ENCODE measurements at regions not wholly inside any gene's neighbourhood (a gene's known extent, or its start where the extent isn't known, plus 50 kb on each side); places are given as distances from the start of the nearest gene placed in this dataset.
"Not testable (repeated sequence)": the region's sequence is repeated elsewhere in the genome, so short reads cannot be mapped to it uniquely, and the experiment has no call there.

GRCh38 chrX:155819966-155820491, 61.1 kb upstream of the VAMP7 start:
- H3K36me3 ChIP-seq (ENCODE audit: control insufficient read depth in 2 of 3, insufficient read depth in 3 of 3, low read length in 3 of 3): no peaks in the 10 kb centered on the region
- DNase-seq: peak in 7 of 9 donors; percentile 12 to 50 (median 39)
- Mint-ChIP-seq H3K9me3 (peaks cover 0 to 19% (median 5%) of the 10 kb centered on the region in 11 donors), H3K4me1 (peaks cover 0 to 3% (median 0%) of the 10 kb centered on the region in 7 donors), H3K36me3 (no peaks in the 10 kb centered on the region), H3K27ac (no peak overlapping the region), H3K27me3 (peaks cover 8 to 32% (median 12%) of the 10 kb centered on the region in 5 donors), H3K4me3 (no peak overlapping the region)
- H3K4me3 ChIP-seq (ENCODE audit: low read length): no peak overlapping the region
- peak; percentile 64 for ATAC-seq
- ChIA-PET CTCF (no interaction called here), POLR2A (no interaction called here)
- H3K9me3 ChIP-seq (ENCODE audit: control insufficient read depth in 2 of 3, low read length in 3 of 3): no peaks in the 10 kb centered on the region
- no peaks in the 10 kb centered on the region for H3K27me3 ChIP-seq (ENCODE audit: control insufficient read depth in 2 of 2, insufficient read depth in 2 of 2, low read length in 2 of 2)
- intact Hi-C loops (cut with micrococcal nuclease): loop anchor here (1.0 to 2.0 kb wide), 6 partner anchors 726 to 902 kb away; no protein-coding TSS in a partner anchor
- no peak overlapping the region for H3K27ac ChIP-seq (ENCODE audit: low read depth, low read length)
- H3K4me1 ChIP-seq (ENCODE audit: control insufficient read depth in 2 of 2, insufficient read depth in 2 of 2, low read length in 2 of 2): no peaks in the 10 kb centered on the region

GRCh38 chrX:155819525-155819924, 61.6 kb upstream of the VAMP7 start:
- H3K4me3 Mint-ChIP-seq: no peak overlapping the region
- no peak overlapping the region for H3K27ac Mint-ChIP-seq
- no peak overlapping the region for H3K27ac ChIP-seq (ENCODE audit: low read depth, low read length)
- no peaks in the 10 kb centered on the region for H3K27me3 ChIP-seq (ENCODE audit: control insufficient read depth in 2 of 2, insufficient read depth in 2 of 2, low read length in 2 of 2)
- H3K4me1 Mint-ChIP-seq: peaks cover 0 to 3% (median 0%) of the 10 kb centered on the region in 7 donors
- ChIA-PET POLR2A (no interaction called here), CTCF (no interaction called here)
- H3K27me3 Mint-ChIP-seq: peaks cover 8 to 32% (median 12%) of the 10 kb centered on the region in 5 donors
- peaks cover 0 to 15% (median under 1%) of the 10 kb centered on the region in 11 donors for H3K9me3 Mint-ChIP-seq
- no peaks in the 10 kb centered on the region for H3K36me3 ChIP-seq (ENCODE audit: control insufficient read depth in 2 of 3, insufficient read depth in 3 of 3, low read length in 3 of 3)
- H3K4me3 ChIP-seq (ENCODE audit: low read length): no peak overlapping the region
- intact Hi-C loops (cut with micrococcal nuclease): no loop called here
- no peaks in the 10 kb centered on the region for H3K4me1 ChIP-seq (ENCODE audit: control insufficient read depth in 2 of 2, insufficient read depth in 2 of 2, low read length in 2 of 2)
- no peak for DNase-seq
- H3K9me3 ChIP-seq (ENCODE audit: control insufficient read depth in 2 of 3, low read length in 3 of 3): no peaks in the 10 kb centered on the region
- no peaks in the 10 kb centered on the region for H3K36me3 Mint-ChIP-seq
- no peak for ATAC-seq

- H3K4me3 Mint-ChIP-seq; H3K9me3 ChIP-seq (ENCODE audit: control insufficient read depth in 2 of 3, low read length in 3 of 3); intact Hi-C loops (cut with micrococcal nuclease); POLR2A ChIA-PET; H3K36me3 Mint-ChIP-seq; H3K27me3 Mint-ChIP-seq; H3K4me1 ChIP-seq (ENCODE audit: control insufficient read depth in 2 of 2, insufficient read depth in 2 of 2, low read length in 2 of 2); H3K27ac ChIP-seq (ENCODE audit: low read depth, low read length); H3K4me1 Mint-ChIP-seq; H3K27me3 ChIP-seq (ENCODE audit: control insufficient read depth in 2 of 2, insufficient read depth in 2 of 2, low read length in 2 of 2); DNase-seq; H3K4me3 ChIP-seq (ENCODE audit: low read length); H3K36me3 ChIP-seq (ENCODE audit: control insufficient read depth in 2 of 3, insufficient read depth in 3 of 3, low read length in 3 of 3); CTCF ChIA-PET; ATAC-seq: not testable (repeated sequence)
- Mint-ChIP-seq H3K27ac (peak overlapping the region in 1 of 9 donors; percentile 5), H3K9me3 (peaks cover 0 to 20% (median 8%) of the 10 kb centered on the region in 11 donors)
Observed at GRCh38 chrX:155814391-155814790, 66.8 kb upstream of the VAMP7 start.

- ATAC-seq: no peak
- Histone ChIP-seq H3K4me1 (ENCODE audit: control insufficient read depth in 2 of 2, insufficient read depth in 2 of 2, low read length in 2 of 2) (no peaks in the 10 kb centered on the region), H3K27ac (ENCODE audit: low read depth, low read length) (no peak overlapping the region), H3K9me3 (ENCODE audit: control insufficient read depth in 2 of 3, low read length in 3 of 3) (no peaks in the 10 kb centered on the region), H3K36me3 (ENCODE audit: control insufficient read depth in 2 of 3, insufficient read depth in 3 of 3, low read length in 3 of 3) (no peaks in the 10 kb centered on the region), H3K4me3 (ENCODE audit: low read length) (no peak overlapping the region), H3K27me3 (ENCODE audit: control insufficient read depth in 2 of 2, insufficient read depth in 2 of 2, low read length in 2 of 2) (no peaks in the 10 kb centered on the region)
- CTCF ChIA-PET: no interaction called here
- H3K4me3 Mint-ChIP-seq: no peak overlapping the region
- DNase-seq: no peak
- no peaks in the 10 kb centered on the region for H3K36me3 Mint-ChIP-seq
- POLR2A ChIA-PET: no interaction called here
- intact Hi-C loops (cut with micrococcal nuclease): no loop called here
- H3K27me3 Mint-ChIP-seq: peaks cover 0 to 2% (median 0%) of the 10 kb centered on the region in 5 donors
- no peak overlapping the region for H3K27ac Mint-ChIP-seq
- peaks cover 0 to 1% (median 0%) of the 10 kb centered on the region in 7 donors for H3K4me1 Mint-ChIP-seq
- peaks cover 0 to 5% (median 0%) of the 10 kb centered on the region in 11 donors for H3K9me3 Mint-ChIP-seq
Observed at GRCh38 chrX:155779831-155780230, 101.3 kb upstream of the VAMP7 start.

DNA sequence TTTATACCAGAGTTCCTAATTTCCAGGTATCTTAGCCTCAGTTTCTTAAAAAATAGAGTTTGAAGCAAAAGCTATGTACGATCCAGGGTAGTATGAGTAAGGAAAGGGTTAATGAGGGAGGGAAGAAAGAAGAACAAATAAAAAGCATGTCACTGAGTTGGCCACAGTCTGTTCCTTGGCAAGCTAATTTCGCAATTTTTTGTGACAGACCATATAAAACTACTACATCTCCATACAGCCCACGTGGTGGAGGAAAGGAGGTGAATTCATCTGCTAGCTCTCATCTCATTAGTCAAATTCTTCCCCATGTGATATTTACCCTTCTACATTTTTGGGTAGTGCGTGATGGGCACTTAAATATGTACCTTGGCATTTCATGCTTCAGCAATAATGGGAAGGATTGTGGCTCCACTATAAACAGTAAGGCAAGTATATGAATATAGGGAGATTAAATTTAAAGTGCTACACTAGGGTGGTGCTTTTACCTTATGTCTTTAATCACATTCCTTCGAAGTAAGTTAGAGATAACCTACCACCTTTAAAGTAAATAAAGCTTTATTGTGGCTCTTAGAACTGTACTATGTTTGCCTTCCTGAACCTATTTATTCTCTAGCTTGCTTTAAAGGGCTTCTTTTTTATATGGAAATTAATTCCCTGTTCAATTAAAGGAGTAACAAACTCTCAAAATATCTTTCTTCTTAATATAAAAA, 102.1 kb upstream of the VAMP7 start:
- H3K27me3 ChIP-seq (ENCODE audit: control insufficient read depth in 2 of 2, insufficient read depth in 2 of 2, low read length in 2 of 2): no peaks in the 10 kb centered on the region
- peaks cover 0 to 2% (median 0%) of the 10 kb centered on the region in 5 donors for H3K27me3 Mint-ChIP-seq
- H3K4me3 Mint-ChIP-seq: no peak overlapping the region
- H3K36me3 ChIP-seq (ENCODE audit: control insufficient read depth in 2 of 3, insufficient read depth in 3 of 3, low read length in 3 of 3): no peaks in the 10 kb centered on the region
- no peak overlapping the region for H3K27ac ChIP-seq (ENCODE audit: low read depth, low read length)
- CTCF ChIA-PET: no interaction called here
- H3K36me3 Mint-ChIP-seq: peaks cover 0 to 4% (median 0%) of the 10 kb centered on the region in 5 donors
- DNase-seq (no peak), ATAC-seq (no peak)
- H3K9me3 ChIP-seq (ENCODE audit: control insufficient read depth in 2 of 3, low read length in 3 of 3): no peaks in the 10 kb centered on the region
- H3K4me1 Mint-ChIP-seq: peaks cover 0 to 1% (median 0%) of the 10 kb centered on the region in 7 donors
- no peak overlapping the region for H3K4me3 ChIP-seq (ENCODE audit: low read length)
- no peaks in the 10 kb centered on the region for H3K4me1 ChIP-seq (ENCODE audit: control insufficient read depth in 2 of 2, insufficient read depth in 2 of 2, low read length in 2 of 2)
- intact Hi-C loops (cut with micrococcal nuclease): no loop called here
- peaks cover 0 to 6% (median 0%) of the 10 kb centered on the region in 11 donors for H3K9me3 Mint-ChIP-seq
- POLR2A ChIA-PET: no interaction called here
- no peak overlapping the region for H3K27ac Mint-ChIP-seq

GRCh38 chrX:155774387-155774786, 106.8 kb upstream of the VAMP7 start:
- POLR2A ChIA-PET: no interaction called here
- peak overlapping the region in 1 of 9 donors; percentile 2 for H3K27ac Mint-ChIP-seq

More at GRCh38 chrX:155774387-155774786, 106.8 kb upstream of the VAMP7 start:
- CTCF ChIA-PET: no interaction called here
- Mint-ChIP-seq H3K27me3 (peaks cover 0 to 2% (median 0%) of the 10 kb centered on the region in 5 donors), H3K4me3 (no peak overlapping the region), H3K36me3 (peaks cover 0 to 4% (median 0%) of the 10 kb centered on the region in 5 donors), H3K9me3 (peaks cover 0 to 3% (median 0%) of the 10 kb centered on the region in 11 donors), H3K4me1 (no peaks in the 10 kb centered on the region)
- no peak for DNase-seq
- no peaks in the 10 kb centered on the region for H3K4me1 ChIP-seq (ENCODE audit: control insufficient read depth in 2 of 2, insufficient read depth in 2 of 2, low read length in 2 of 2)
- intact Hi-C loops (cut with micrococcal nuclease): no loop called here
- no peak overlapping the region for H3K4me3 ChIP-seq (ENCODE audit: low read length)
- ATAC-seq: no peak
- H3K27me3 ChIP-seq (ENCODE audit: control insufficient read depth in 2 of 2, insufficient read depth in 2 of 2, low read length in 2 of 2): no peaks in the 10 kb centered on the region
- H3K36me3 ChIP-seq (ENCODE audit: control insufficient read depth in 2 of 3, insufficient read depth in 3 of 3, low read length in 3 of 3): no peaks in the 10 kb centered on the region
- H3K9me3 ChIP-seq (ENCODE audit: control insufficient read depth in 2 of 3, low read length in 3 of 3): no peaks in the 10 kb centered on the region
- H3K27ac ChIP-seq (ENCODE audit: low read depth, low read length): no peak overlapping the region
